Ishikawa (cell line): ENCODE measurements at regions not wholly inside any gene's neighbourhood (a gene's known extent, or its start where the extent isn't known, plus 50 kb on each side); places are given as distances from the start of the nearest gene placed in this dataset.

Experiments used
- CEBPB ChIP-seq: IDR thresholded peaks from 2 replicates; pipeline ENCODE4 v1.6.1; 2012
- CREB1 ChIP-seq: IDR thresholded peaks from 2 replicates; pipeline ENCODE4 v1.6.1; 2012; ENCODE audit warnings: low read depth
- EGR1 ChIP-seq: IDR thresholded peaks from 2 replicates; pipeline ENCODE4 v1.6.1; 2012
- EP300 ChIP-seq: IDR thresholded peaks from 2 replicates; pipeline ENCODE4 v1.6.1; 2012; ENCODE audit warnings: borderline replicate concordance
- FOXM1 ChIP-seq: IDR thresholded peaks from 2 replicates; pipeline ENCODE4 v1.6.1; 2012; ENCODE audit warnings: low read depth, borderline replicate concordance
- MAX ChIP-seq: IDR thresholded peaks from 2 replicates; pipeline ENCODE4 v1.6.1; 2012
- NFIC ChIP-seq: IDR thresholded peaks from 2 replicates; pipeline ENCODE4 v1.6.1; 2012
- RAD21 ChIP-seq: IDR thresholded peaks from 2 replicates; pipeline ENCODE4 v1.6.1; 2012; ENCODE audit warnings: low read depth
- REST ChIP-seq: IDR thresholded peaks from 2 replicates; pipeline ENCODE4 v1.6.1; 2012; ENCODE audit warnings: low read depth, mild to moderate bottlenecking
- TAF1 ChIP-seq: IDR thresholded peaks from 2 replicates; pipeline ENCODE4 v1.6.1; 2012; ENCODE audit warnings: low read depth, mild to moderate bottlenecking
- TCF12 ChIP-seq: IDR thresholded peaks from 2 replicates; pipeline ENCODE4 v1.6.1; 2012; ENCODE audit warnings: low read depth
- TEAD4 ChIP-seq: IDR thresholded peaks from 2 replicates; pipeline ENCODE4 v1.6.1; 2012
- USF1 ChIP-seq: IDR thresholded peaks from 2 replicates; pipeline ENCODE4 v1.6.1; 2012
- YY1 ChIP-seq: IDR thresholded peaks from 2 replicates; pipeline ENCODE4 v1.6.1; 2012; ENCODE audit warnings: low read depth
- ZBTB7A ChIP-seq: IDR thresholded peaks from 2 replicates; pipeline ENCODE4 v1.6.1; 2012; ENCODE audit warnings: low read depth

GRCh38 chr9:21711504-21711903 lies 90.9 kb upstream of the MTAP start:
- TF ChIP-seq NFIC (no peak), EP300 (no peak), RAD21 (no peak), TEAD4 (no peak), REST (no peak), MAX (no peak), CEBPB (no peak), TCF12 (no peak), TAF1 (no peak), CREB1 (no peak), EGR1 (no peak), YY1 (no peak), USF1 (no peak), FOXM1 (no peak)

- TF ChIP-seq EP300 (no peak), TCF12 (no peak), REST (no peak), EGR1 (no peak), CEBPB (no peak), TAF1 (no peak), MAX (no peak), FOXM1 (no peak), TEAD4 (no peak), CREB1 (no peak), NFIC (no peak), YY1 (no peak), USF1 (no peak), ZBTB7A (no peak), RAD21 (no peak)
Observed at GRCh38 chr9:21715408-21715807, 87.0 kb upstream of the MTAP start.

- TF ChIP-seq TAF1 (no peak), YY1 (no peak), ZBTB7A (no peak), CREB1 (no peak), TEAD4 (no peak), CEBPB (no peak), USF1 (no peak), FOXM1 (no peak), EGR1 (no peak), EP300 (no peak), MAX (no peak), NFIC (no peak), TCF12 (no peak), RAD21 (no peak), REST (no peak)
Observed at GRCh38 chr9:21720758-21721157, 81.7 kb upstream of the MTAP start.

GRCh38 chr9:21728781-21729180 lies 73.7 kb upstream of the MTAP start:
- TF ChIP-seq REST (no peak), ZBTB7A (no peak), TAF1 (no peak), EP300 (no peak), NFIC (no peak), RAD21 (no peak), TCF12 (no peak), CREB1 (no peak), EGR1 (no peak), CEBPB (no peak), FOXM1 (no peak)
